Upper lobe of right lung (tissue), 1 donor: ENCODE measurements at regions not wholly inside any gene's neighbourhood (a gene's known extent, or its start where the extent isn't known, plus 50 kb on each side); places are given as distances from the start of the nearest gene placed in this dataset.

ENCODE experiments used
- ATAC-seq: fragments of 200-7000 bp; cut with Tn5 transposase; one replicate; pipeline ENCODE4 v1.9.1; 2020; ENCODE audit warnings: mild to moderate bottlenecking, moderate library complexity
- DNase-seq: peaks from one replicate; pipeline ENCODE4 v3.0.0-alpha.2; 2020
- H3K27ac ChIP-seq: fragments of 200-600 bp; one replicate; pipeline ENCODE4 v1.8.0; 2022
- H3K27me3 ChIP-seq: fragments of 200-600 bp; one replicate; pipeline ENCODE4 v1.8.0; 2022; ENCODE audit warnings: mild to moderate bottlenecking
- H3K36me3 ChIP-seq: fragments of 200-600 bp; one replicate; pipeline ENCODE4 v1.8.0; 2022
- H3K4me1 ChIP-seq: fragments of 200-600 bp; one replicate; pipeline ENCODE4 v1.8.0; 2022
- H3K4me3 ChIP-seq: fragments of 200-600 bp; one replicate; pipeline ENCODE4 v1.8.0; 2022; ENCODE audit warnings: mild to moderate bottlenecking
- H3K9me3 ChIP-seq: fragments of 200-600 bp; one replicate; pipeline ENCODE4 v1.8.0; 2022
- CTCF ChIP-seq: fragments of 200-600 bp; IDR thresholded peaks from one replicate; pipeline ENCODE4 v1.8.0; 2022; ENCODE audit warnings: antibody characterized with exemption
- intact Hi-C: fragments of 100-400 bp; cut with DNase I; formaldehyde crosslinking; loops from one replicate; pipeline ENCODE4 v1.11.0; 2022
- donor health status: DM: no; HTN: yes; CAD: no; lungs with severe emphysema.

GRCh38 chrX:63506320-63506719 is 155.2 kb upstream of the SPIN4 start:
- Histone ChIP-seq H3K27ac (no peak overlapping the region), H3K36me3 (no peaks in the 10 kb centered on the region), H3K27me3 (no peaks in the 10 kb centered on the region), H3K4me1 (no peaks in the 10 kb centered on the region), H3K4me3 (no peak overlapping the region), H3K9me3 (no peaks in the 10 kb centered on the region)
- ATAC-seq (no peak), DNase-seq (no peak)
- TF ChIP-seq CTCF = peak; percentile 20
- intact Hi-C loops = no loop called here

GRCh38 chrX:63503541-63503940 is 152.4 kb upstream of the SPIN4 start:
- H3K4me3 ChIP-seq = no peak overlapping the region
- DNase-seq (no peak), ATAC-seq (no peak)
- no peaks in the 10 kb centered on the region for H3K27me3 ChIP-seq
- H3K36me3 ChIP-seq = no peaks in the 10 kb centered on the region
- no peak overlapping the region for H3K27ac ChIP-seq
- H3K4me1 ChIP-seq = no peaks in the 10 kb centered on the region
- H3K9me3 ChIP-seq = no peaks in the 10 kb centered on the region
- no peak for TF ChIP-seq CTCF
- intact Hi-C loops = no loop called here

GRCh38 chrX:63488546-63489373 is 137.6 kb upstream of the SPIN4 start:
- H3K27me3 ChIP-seq = no peaks in the 10 kb centered on the region
- DNase-seq (no peak), ATAC-seq (no peak)
- no peaks in the 10 kb centered on the region for H3K4me1 ChIP-seq
- intact Hi-C loops = no loop called here
- H3K36me3 ChIP-seq = no peaks in the 10 kb centered on the region
- no peaks in the 10 kb centered on the region for H3K9me3 ChIP-seq
- H3K4me3 ChIP-seq = no peak overlapping the region
- H3K27ac ChIP-seq = no peak overlapping the region
- TF ChIP-seq CTCF = no peak

GRCh38 chrX:63475200-63475599 is 124.1 kb upstream of the SPIN4 start:
- Histone ChIP-seq H3K9me3 (no peaks in the 10 kb centered on the region), H3K27ac (no peak overlapping the region), H3K4me3 (no peak overlapping the region), H3K27me3 (no peaks in the 10 kb centered on the region), H3K4me1 (no peaks in the 10 kb centered on the region), H3K36me3 (no peaks in the 10 kb centered on the region)
- ATAC-seq (no peak), DNase-seq (no peak)
- no peak for TF ChIP-seq CTCF
- intact Hi-C loops = no loop called here

GRCh38 chrX:63471004-63471403 is 119.9 kb upstream of the SPIN4 start:
- Histone ChIP-seq H3K4me1 (no peaks in the 10 kb centered on the region), H3K36me3 (no peaks in the 10 kb centered on the region), H3K27ac (no peak overlapping the region), H3K27me3 (no peaks in the 10 kb centered on the region), H3K9me3 (no peaks in the 10 kb centered on the region), H3K4me3 (no peak overlapping the region)
- intact Hi-C loops = no loop called here
- no peak for TF ChIP-seq CTCF
- ATAC-seq (no peak), DNase-seq (no peak)
